DOHH2 (cell line): ENCODE measurements at regions not wholly inside any gene's neighbourhood (a gene's known extent, or its start where the extent isn't known, plus 50 kb on each side); places are given as distances from the start of the nearest gene placed in this dataset.

Experiments used
- H3F3A ChIP-seq: fragments of 200-600 bp; sonication (generic), shearing (Covaris generic); 2 replicates; pipeline ENCODE4 v1.6.0; 2016; ENCODE audit warnings: antibody characterized with exemption, mild to moderate bottlenecking; ENCODE audit not compliant: control insufficient read depth, insufficient read depth
- H3K27ac ChIP-seq: fragments of 200-600 bp; sonication (generic); 2 replicates; pipeline ENCODE4 v1.5.1; 2014; ENCODE audit warnings: low read depth, mild to moderate bottlenecking, low read length, moderate library complexity
- H3K27me3 ChIP-seq: fragments of 200-600 bp; sonication (generic); 2 replicates; pipeline ENCODE4 v1.6.1; 2014; ENCODE audit warnings: mild to moderate bottlenecking, low read length, mixed read lengths; ENCODE audit not compliant: control insufficient read depth
- H3K36me3 ChIP-seq: fragments of 200-600 bp; sonication (generic); 2 replicates; pipeline ENCODE4 v1.6.1; 2014; ENCODE audit warnings: mild to moderate bottlenecking, low read length, moderate library complexity, mixed read lengths; ENCODE audit not compliant: control insufficient read depth
- H3K4me1 ChIP-seq: fragments of 200-600 bp; sonication (generic); 2 replicates; pipeline ENCODE4 v1.6.1; 2014; ENCODE audit warnings: mild to moderate bottlenecking, low read length, mixed read lengths; ENCODE audit not compliant: control insufficient read depth
- H3K4me2 ChIP-seq: fragments of 200-600 bp; sonication (generic); 2 replicates; pipeline ENCODE4 v1.6.0; 2014; ENCODE audit warnings: mild to moderate bottlenecking, low read length, moderate library complexity
- H3K4me3 ChIP-seq: fragments of 200-600 bp; sonication (generic); 2 replicates; pipeline ENCODE4 v1.5.1; 2014; ENCODE audit warnings: mild to moderate bottlenecking, low read length, mixed read lengths
- H3K79me2 ChIP-seq: fragments of 200-600 bp; sonication (generic); 2 replicates; pipeline ENCODE4 v1.6.1; 2014; ENCODE audit warnings: mild to moderate bottlenecking, low read length, mixed read lengths; ENCODE audit not compliant: control insufficient read depth
- H3K9me2 ChIP-seq: fragments of 200-600 bp; sonication (generic); replicated peaks from 2 replicates; pipeline ENCODE4 v1.6.1; 2014; ENCODE audit warnings: mild to moderate bottlenecking, low read length, mixed read lengths; ENCODE audit not compliant: control insufficient read depth
- H3K9me3 ChIP-seq: fragments of 200-600 bp; sonication (generic); 2 replicates; pipeline ENCODE4 v1.6.1; 2014; ENCODE audit warnings: antibody characterized with exemption, low read length, mixed read lengths; ENCODE audit not compliant: control insufficient read depth, insufficient read depth
- H4K20me1 ChIP-seq: fragments of 200-600 bp; sonication (generic); 2 replicates; pipeline ENCODE4 v1.6.0; 2014; ENCODE audit warnings: low read depth, mild to moderate bottlenecking, antibody characterized with exemption, low read length, moderate library complexity; ENCODE audit not compliant: control insufficient read depth, insufficient read depth
- EZH2phosphoT487 ChIP-seq: fragments of 200-600 bp; sonication (generic); IDR thresholded peaks from 2 replicates; pipeline ENCODE4 v1.6.1; 2017; ENCODE audit warnings: borderline replicate concordance, mild to moderate bottlenecking, antibody characterized with exemption, low read length, moderate library complexity, mixed read lengths
- TF ChIP-seq, protein P1 (sequence below): fragments of 200-600 bp; sonication (generic); IDR thresholded peaks from one replicate; pipeline ENCODE4 v1.5.1; 2014; ENCODE audit warnings: antibody characterized with exemption, mild to moderate bottlenecking, low read depth, low read length; ENCODE audit not compliant: poor library complexity, severe bottlenecking

- Histone ChIP-seq H3K4me3 (no peak overlapping the region), H3K9me3 (no peaks in the 10 kb centered on the region), H3K9me2 (no peaks in the 10 kb centered on the region), H3F3A (no peaks in the 10 kb centered on the region), H3K27me3 (no peaks in the 10 kb centered on the region), H3K27ac (no peak overlapping the region), H3K4me2 (no peak overlapping the region), H3K36me3 (no peaks in the 10 kb centered on the region), H4K20me1 (no peaks in the 10 kb centered on the region), H3K79me2 (no peaks in the 10 kb centered on the region), H3K4me1 (peaks cover 12% of the 10 kb centered on the region)
- TF ChIP-seq, protein P1, sequence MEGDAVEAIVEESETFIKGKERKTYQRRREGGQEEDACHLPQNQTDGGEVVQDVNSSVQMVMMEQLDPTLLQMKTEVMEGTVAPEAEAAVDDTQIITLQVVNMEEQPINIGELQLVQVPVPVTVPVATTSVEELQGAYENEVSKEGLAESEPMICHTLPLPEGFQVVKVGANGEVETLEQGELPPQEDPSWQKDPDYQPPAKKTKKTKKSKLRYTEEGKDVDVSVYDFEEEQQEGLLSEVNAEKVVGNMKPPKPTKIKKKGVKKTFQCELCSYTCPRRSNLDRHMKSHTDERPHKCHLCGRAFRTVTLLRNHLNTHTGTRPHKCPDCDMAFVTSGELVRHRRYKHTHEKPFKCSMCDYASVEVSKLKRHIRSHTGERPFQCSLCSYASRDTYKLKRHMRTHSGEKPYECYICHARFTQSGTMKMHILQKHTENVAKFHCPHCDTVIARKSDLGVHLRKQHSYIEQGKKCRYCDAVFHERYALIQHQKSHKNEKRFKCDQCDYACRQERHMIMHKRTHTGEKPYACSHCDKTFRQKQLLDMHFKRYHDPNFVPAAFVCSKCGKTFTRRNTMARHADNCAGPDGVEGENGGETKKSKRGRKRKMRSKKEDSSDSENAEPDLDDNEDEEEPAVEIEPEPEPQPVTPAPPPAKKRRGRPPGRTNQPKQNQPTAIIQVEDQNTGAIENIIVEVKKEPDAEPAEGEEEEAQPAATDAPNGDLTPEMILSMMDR: no peak
- TF ChIP-seq EZH2phosphoT487: no peak
Observed at GRCh38 chr2:181185421-181185820, 205.0 kb downstream of the UBE2E3 start.

- Histone ChIP-seq H3K4me2 (no peak overlapping the region), H3K36me3 (no peaks in the 10 kb centered on the region), H3K4me1 (peaks cover 12% of the 10 kb centered on the region), H4K20me1 (no peaks in the 10 kb centered on the region), H3K9me2 (no peaks in the 10 kb centered on the region), H3K79me2 (no peaks in the 10 kb centered on the region), H3K27me3 (no peaks in the 10 kb centered on the region), H3K4me3 (no peak overlapping the region), H3K9me3 (no peaks in the 10 kb centered on the region), H3F3A (no peaks in the 10 kb centered on the region), H3K27ac (no peak overlapping the region)
- TF ChIP-seq EZH2phosphoT487: no peak
- TF ChIP-seq, protein P1: no peak
Observed at GRCh38 chr2:181185948-181186347, 205.5 kb downstream of the UBE2E3 start.

- Histone ChIP-seq H3K4me1 (peaks cover 11% of the 10 kb centered on the region), H3K4me2 (no peak overlapping the region), H4K20me1 (no peaks in the 10 kb centered on the region), H3K79me2 (no peaks in the 10 kb centered on the region), H3K36me3 (no peaks in the 10 kb centered on the region), H3F3A (no peaks in the 10 kb centered on the region), H3K27me3 (no peaks in the 10 kb centered on the region), H3K27ac (no peak overlapping the region), H3K9me3 (no peaks in the 10 kb centered on the region), H3K9me2 (no peaks in the 10 kb centered on the region), H3K4me3 (no peak overlapping the region)
- TF ChIP-seq, protein P1: no peak
- TF ChIP-seq EZH2phosphoT487: no peak
Observed at GRCh38 chr2:181188605-181189004, 208.2 kb downstream of the UBE2E3 start.

DNA sequence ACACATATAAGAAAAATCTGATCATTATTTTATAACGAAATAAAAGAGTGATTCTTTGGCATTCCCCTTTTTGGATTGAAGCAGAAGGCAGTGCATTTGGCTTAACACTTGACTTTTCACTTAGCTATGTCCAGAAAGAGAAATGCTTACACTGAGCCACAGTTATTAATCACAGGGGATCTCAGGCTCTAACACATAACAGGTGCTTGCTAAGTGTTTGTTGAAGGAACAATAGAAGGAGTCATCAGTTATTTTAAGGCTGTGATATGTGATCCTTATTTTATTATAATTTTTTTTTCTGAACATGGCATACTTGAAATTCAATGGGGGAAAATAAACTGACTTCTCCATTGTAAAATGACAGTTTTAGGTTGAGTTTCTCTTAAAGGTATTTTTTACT, 209.5 kb downstream of the UBE2E3 start:
- H3K27me3 ChIP-seq: no peaks in the 10 kb centered on the region
- no peaks in the 10 kb centered on the region for H3K79me2 ChIP-seq
- no peak overlapping the region for H3K4me2 ChIP-seq
- no peaks in the 10 kb centered on the region for H3F3A ChIP-seq
- H4K20me1 ChIP-seq: no peaks in the 10 kb centered on the region
- no peaks in the 10 kb centered on the region for H3K4me1 ChIP-seq
- no peaks in the 10 kb centered on the region for H3K9me2 ChIP-seq
- H3K4me3 ChIP-seq: no peak overlapping the region
- H3K9me3 ChIP-seq: no peaks in the 10 kb centered on the region
- TF ChIP-seq, protein P1: no peak
- no peak for TF ChIP-seq EZH2phosphoT487
- no peak overlapping the region for H3K27ac ChIP-seq
- no peaks in the 10 kb centered on the region for H3K36me3 ChIP-seq
